Neural cell (in vitro differentiated cells): ENCODE measurements at regions not wholly inside any gene's neighbourhood (a gene's known extent, or its start where the extent isn't known, plus 50 kb on each side); places are given as distances from the start of the nearest gene placed in this dataset.

ENCODE experiments used
- EZH2 ChIP-seq: fragments of 200-600, 300-800 bp; shearing (Covaris generic), sonication (generic); IDR thresholded peaks from 2 replicates; pipeline ENCODE4 v1.6.1; 2014; ENCODE audit warnings: antibody characterized with exemption, low read length, borderline replicate concordance, mild to moderate bottlenecking; ENCODE audit not compliant: insufficient read depth, poor library complexity, severe bottlenecking
- POLR2AphosphoS5 ChIP-seq: IDR thresholded peaks from 2 replicates; pipeline ENCODE4 v1.6.1; 2012
- TF ChIP-seq, protein P1 (sequence below): fragments of 450-650 bp; IDR thresholded peaks from 2 replicates; pipeline ENCODE4 v1.5.1; 2014; ENCODE audit warnings: antibody characterized with exemption, mild to moderate bottlenecking, moderate library complexity; ENCODE audit not compliant: poor library complexity, severe bottlenecking

DNA sequence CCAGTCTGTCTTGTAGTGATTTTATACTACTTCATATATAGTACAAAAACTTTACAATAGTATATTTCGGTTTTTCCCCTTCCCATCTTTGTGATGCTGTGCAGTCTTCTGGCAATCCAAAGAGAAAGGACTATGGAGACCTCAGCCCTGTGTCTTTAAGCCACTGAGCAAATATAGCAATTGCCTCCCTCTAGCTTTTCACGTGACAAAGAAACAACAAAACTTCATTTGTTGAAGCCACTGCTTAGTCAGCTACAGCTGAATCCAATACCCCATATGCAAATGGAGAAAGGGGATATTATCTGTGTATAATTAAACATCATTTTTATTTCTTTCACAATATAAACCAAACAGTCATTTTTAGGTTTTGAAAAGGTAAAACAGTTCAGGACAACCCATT, 142.8 kb upstream of the STK32A start:
- no peak for TF ChIP-seq EZH2
- TF ChIP-seq, protein P1, sequence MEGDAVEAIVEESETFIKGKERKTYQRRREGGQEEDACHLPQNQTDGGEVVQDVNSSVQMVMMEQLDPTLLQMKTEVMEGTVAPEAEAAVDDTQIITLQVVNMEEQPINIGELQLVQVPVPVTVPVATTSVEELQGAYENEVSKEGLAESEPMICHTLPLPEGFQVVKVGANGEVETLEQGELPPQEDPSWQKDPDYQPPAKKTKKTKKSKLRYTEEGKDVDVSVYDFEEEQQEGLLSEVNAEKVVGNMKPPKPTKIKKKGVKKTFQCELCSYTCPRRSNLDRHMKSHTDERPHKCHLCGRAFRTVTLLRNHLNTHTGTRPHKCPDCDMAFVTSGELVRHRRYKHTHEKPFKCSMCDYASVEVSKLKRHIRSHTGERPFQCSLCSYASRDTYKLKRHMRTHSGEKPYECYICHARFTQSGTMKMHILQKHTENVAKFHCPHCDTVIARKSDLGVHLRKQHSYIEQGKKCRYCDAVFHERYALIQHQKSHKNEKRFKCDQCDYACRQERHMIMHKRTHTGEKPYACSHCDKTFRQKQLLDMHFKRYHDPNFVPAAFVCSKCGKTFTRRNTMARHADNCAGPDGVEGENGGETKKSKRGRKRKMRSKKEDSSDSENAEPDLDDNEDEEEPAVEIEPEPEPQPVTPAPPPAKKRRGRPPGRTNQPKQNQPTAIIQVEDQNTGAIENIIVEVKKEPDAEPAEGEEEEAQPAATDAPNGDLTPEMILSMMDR, result no peak
- no peak for TF ChIP-seq POLR2AphosphoS5
